Adrenal gland (tissue), 5 donors: ENCODE measurements at regions not wholly inside any gene's neighbourhood (a gene's known extent, or its start where the extent isn't known, plus 50 kb on each side); places are given as distances from the start of the nearest gene placed in this dataset.

ENCODE experiments used
- POLR2A ChIP-seq, 2 donors: fragments of 450-650 bp; IDR thresholded peaks; one replicate each; pipeline ENCODE4 v1.6.1; 2017; ENCODE audit warnings: antibody characterized with exemption in 2 of 2, mild to moderate bottlenecking in 2 of 2, moderate library complexity in 1 of 2
- TF ChIP-seq, protein P1 (sequence below), 6 experiments: fragments of 450-650 bp in 4 of 6; fragments of 200-600 bp in 2 of 6; sonication (generic) in 1 of 6; IDR thresholded peaks; 1 replicate in 5 of 6; 2 replicates in 1 of 6; pipeline versions ENCODE4 v1.5.1 to v1.8.0; 2016 to 2021; ENCODE audit warnings: antibody characterized with exemption in 6 of 6, mild to moderate bottlenecking in 2 of 6, moderate library complexity in 1 of 6
- donor health status: DM: no; HTN: no; CAD: no.

DNA sequence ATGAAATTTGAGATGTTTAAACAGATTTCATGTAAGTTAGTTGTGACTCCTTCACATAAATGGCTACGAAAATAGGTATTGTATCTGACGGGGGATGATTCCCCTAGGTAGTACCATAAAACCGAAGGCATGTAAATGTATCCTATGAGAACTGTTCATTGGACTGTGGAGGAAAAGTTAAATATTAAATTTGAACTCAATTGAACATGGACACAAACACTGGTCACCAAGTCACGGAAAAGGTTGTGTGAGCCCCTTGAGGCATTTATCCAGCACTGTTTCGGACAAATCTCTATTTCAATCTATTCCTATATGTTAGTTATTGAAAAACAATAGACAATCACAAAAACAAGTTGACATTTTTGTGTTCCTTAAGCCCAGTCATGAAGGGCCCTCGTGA is 1014.3 kb upstream of the NOVA1 start:
- TF ChIP-seq, protein P1, sequence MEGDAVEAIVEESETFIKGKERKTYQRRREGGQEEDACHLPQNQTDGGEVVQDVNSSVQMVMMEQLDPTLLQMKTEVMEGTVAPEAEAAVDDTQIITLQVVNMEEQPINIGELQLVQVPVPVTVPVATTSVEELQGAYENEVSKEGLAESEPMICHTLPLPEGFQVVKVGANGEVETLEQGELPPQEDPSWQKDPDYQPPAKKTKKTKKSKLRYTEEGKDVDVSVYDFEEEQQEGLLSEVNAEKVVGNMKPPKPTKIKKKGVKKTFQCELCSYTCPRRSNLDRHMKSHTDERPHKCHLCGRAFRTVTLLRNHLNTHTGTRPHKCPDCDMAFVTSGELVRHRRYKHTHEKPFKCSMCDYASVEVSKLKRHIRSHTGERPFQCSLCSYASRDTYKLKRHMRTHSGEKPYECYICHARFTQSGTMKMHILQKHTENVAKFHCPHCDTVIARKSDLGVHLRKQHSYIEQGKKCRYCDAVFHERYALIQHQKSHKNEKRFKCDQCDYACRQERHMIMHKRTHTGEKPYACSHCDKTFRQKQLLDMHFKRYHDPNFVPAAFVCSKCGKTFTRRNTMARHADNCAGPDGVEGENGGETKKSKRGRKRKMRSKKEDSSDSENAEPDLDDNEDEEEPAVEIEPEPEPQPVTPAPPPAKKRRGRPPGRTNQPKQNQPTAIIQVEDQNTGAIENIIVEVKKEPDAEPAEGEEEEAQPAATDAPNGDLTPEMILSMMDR (IDR thresholded peaks at IDR 0.05): no peak
- TF ChIP-seq POLR2A (IDR thresholded peaks at IDR 0.05): no peak
